IMR-90 (cell line): ENCODE measurements at regions not wholly inside any gene's neighbourhood (a gene's known extent, or its start where the extent isn't known, plus 50 kb on each side); places are given as distances from the start of the nearest gene placed in this dataset.

Source experiments
- ATAC-seq: fragments of 200-7000 bp; cut with Tn5 transposase; 2 replicates; pipeline ENCODE4 v1.9.1; 2020; ENCODE audit warnings: low read depth, mild to moderate bottlenecking, moderate library complexity
- BruUV-seq: library from RNA; stranded (reverse); fragments of 400-500 nt; replicated peaks from 2 replicates; lab custom pipeline; 2021; lab: Mats Ljungman, UMichigan
- CTCF ChIA-PET: fragments of 300-600 bp; formaldehyde crosslinking; extraction: SDS; loops from one replicate; lab custom pipeline; 2021; ENCODE audit warnings: antibody characterized with exemption; lab: Yijun Ruan, JAX
- POLR2A ChIA-PET: fragments of 300-600 bp; sonication (Branson Sonifier 250); formaldehyde crosslinking; loops from one replicate; lab custom pipeline; 2022; ENCODE audit warnings: antibody characterized with exemption; ENCODE audit not compliant: unreplicated experiment; lab: Charles Lee
- DNase-seq: peaks from one replicate; pipeline ENCODE4 v3.0.0; 2013
- H2AFZ ChIP-seq: replicated peaks from 2 replicates; pipeline ENCODE3; 2013; ENCODE audit warnings: low read length, mild to moderate bottlenecking; ENCODE audit not compliant: poor library complexity
- H2AK5ac ChIP-seq: 2 replicates; pipeline ENCODE4 v1.6.1; 2013; ENCODE audit warnings: low read depth, low read length, inconsistent platforms
- H2AK9ac ChIP-seq: replicated peaks from 2 replicates; pipeline ENCODE3; 2013; ENCODE audit warnings: mild to moderate bottlenecking, low read depth, low read length, moderate library complexity; ENCODE audit not compliant: poor library complexity
- H2BK120ac ChIP-seq: 2 replicates; pipeline ENCODE4 v1.6.1; 2013; ENCODE audit warnings: low read depth, low read length, inconsistent platforms
- H2BK15ac ChIP-seq: 3 replicates; pipeline ENCODE4 v1.6.1; 2013; ENCODE audit warnings: low read depth, low read length, inconsistent platforms
- H2BK20ac ChIP-seq: 2 replicates; pipeline ENCODE4 v1.6.1; 2013; ENCODE audit warnings: low read depth, mild to moderate bottlenecking, inconsistent platforms, low read length, moderate library complexity
- H2BK5ac ChIP-seq: 2 replicates; pipeline ENCODE4 v1.6.1; 2013; ENCODE audit warnings: mild to moderate bottlenecking, low read depth, low read length, inconsistent platforms; ENCODE audit not compliant: poor library complexity, severe bottlenecking
- H3K14ac ChIP-seq: replicated peaks from 2 replicates; pipeline ENCODE4 v1.6.1; 2013; ENCODE audit warnings: low read depth, low read length, inconsistent platforms
- H3K18ac ChIP-seq: 2 replicates; pipeline ENCODE4 v1.6.1; 2013; ENCODE audit warnings: low read depth, low read length, control low read depth
- H3K23ac ChIP-seq: 2 replicates; pipeline ENCODE4 v1.6.1; 2013; ENCODE audit warnings: low read depth, low read length, inconsistent platforms
- H3K27ac ChIP-seq: 2 replicates; pipeline ENCODE4 v1.5.1; 2013; ENCODE audit warnings: mild to moderate bottlenecking, control low read depth, low read length; ENCODE audit not compliant: insufficient read depth
- H3K27me3 ChIP-seq: 2 replicates; pipeline ENCODE4 v1.6.1; 2013; ENCODE audit warnings: low read length; ENCODE audit not compliant: control insufficient read depth, insufficient read depth
- H3K36me3 ChIP-seq: 2 replicates; pipeline ENCODE4 v1.6.1; 2013; ENCODE audit warnings: low read length, mixed read lengths; ENCODE audit not compliant: control insufficient read depth, insufficient read depth
- H3K4ac ChIP-seq: 2 replicates; pipeline ENCODE4 v1.6.1; 2013; ENCODE audit warnings: low read depth, low read length, inconsistent platforms
- H3K4me1 ChIP-seq: 2 replicates; pipeline ENCODE4 v1.6.1; 2013; ENCODE audit warnings: low read length, mixed read lengths; ENCODE audit not compliant: control insufficient read depth, insufficient read depth
- H3K4me2 ChIP-seq: 2 replicates; pipeline ENCODE4 v1.6.1; 2013; ENCODE audit warnings: low read depth, mild to moderate bottlenecking, control low read depth, low read length, moderate library complexity
- H3K4me3 ChIP-seq: 2 replicates; pipeline ENCODE4 v1.5.1; 2013; ENCODE audit warnings: low read depth, mild to moderate bottlenecking, control low read depth, low read length, moderate library complexity; ENCODE audit not compliant: insufficient read depth
- H3K56ac ChIP-seq: 2 replicates; pipeline ENCODE4 v1.6.1; 2013; ENCODE audit warnings: low read length, inconsistent platforms; ENCODE audit not compliant: insufficient read depth; ENCODE audit errors: extremely low read depth
- H3K79me1 ChIP-seq, 2 experiments: 2 replicates each; pipeline ENCODE4 v1.6.1; 2013; ENCODE audit warnings: low read length in 2 of 2, inconsistent platforms in 1 of 2, low read depth in 1 of 2
- H3K9ac ChIP-seq: 2 replicates; pipeline ENCODE4 v1.6.1; 2013; ENCODE audit warnings: low read depth, low read length, control low read depth
- H3K9me1 ChIP-seq: 2 replicates; pipeline ENCODE4 v1.6.1; 2013; ENCODE audit warnings: low read length, inconsistent platforms; ENCODE audit not compliant: insufficient read depth
- H3K9me3 ChIP-seq: 2 replicates; pipeline ENCODE4 v1.6.1; 2013; ENCODE audit warnings: low read length; ENCODE audit not compliant: control insufficient read depth, insufficient read depth
- H4K20me1 ChIP-seq: 2 replicates; pipeline ENCODE4 v1.6.1; 2013; ENCODE audit warnings: low read length, inconsistent platforms; ENCODE audit not compliant: insufficient read depth
- H4K5ac ChIP-seq: 2 replicates; pipeline ENCODE4 v1.6.1; 2013; ENCODE audit warnings: mild to moderate bottlenecking, low read depth, low read length, control low read depth
- H4K8ac ChIP-seq, 2 experiments: 2 replicates each; pipeline ENCODE4 v1.6.1; 2013; ENCODE audit warnings: low read depth in 2 of 2, low read length in 2 of 2, control low read depth in 1 of 2, inconsistent platforms in 1 of 2
- H4K91ac ChIP-seq: 2 replicates; pipeline ENCODE4 v1.6.1; 2013; ENCODE audit warnings: low read depth, low read length, inconsistent platforms; ENCODE audit not compliant: insufficient read depth
- BHLHE40 ChIP-seq: fragments of 150-350 bp; IDR thresholded peaks from 2 replicates; pipeline ENCODE4 v1.6.1; 2016; ENCODE audit warnings: mild to moderate bottlenecking, low read depth, low read length
- CEBPB ChIP-seq: IDR thresholded peaks from 2 replicates; pipeline ENCODE4 v1.6.1; 2012; ENCODE audit warnings: low read depth, low read length, improper control_type of control experiment
- CHD1 ChIP-seq: IDR thresholded peaks from 2 replicates; pipeline ENCODE4 v1.6.1; 2012; ENCODE audit warnings: low read depth, low read length, improper control_type of control experiment
- MAFK ChIP-seq: IDR thresholded peaks from 2 replicates; pipeline ENCODE4 v1.6.1; 2012; ENCODE audit warnings: low read depth, low read length, improper control_type of control experiment
- MXI1 ChIP-seq: IDR thresholded peaks from 2 replicates; pipeline ENCODE4 v1.6.1; 2012; ENCODE audit warnings: low read depth, mild to moderate bottlenecking, low read length, moderate library complexity, borderline replicate concordance
- NFE2L2 ChIP-seq: fragments of 150-350 bp; IDR thresholded peaks from 2 replicates; pipeline ENCODE4 v1.6.1; 2016; ENCODE audit warnings: low read depth, mild to moderate bottlenecking, low read length
- POLR2A ChIP-seq: IDR thresholded peaks from 2 replicates; pipeline ENCODE4 v1.6.1; 2012; ENCODE audit warnings: mild to moderate bottlenecking, low read depth, low read length
- RAD21 ChIP-seq: IDR thresholded peaks from 2 replicates; pipeline ENCODE4 v1.6.1; 2012; ENCODE audit warnings: low read length, improper control_type of control experiment
- RCOR1 ChIP-seq: IDR thresholded peaks from 2 replicates; pipeline ENCODE4 v1.6.1; 2012; ENCODE audit warnings: mild to moderate bottlenecking, low read length, improper control_type of control experiment; ENCODE audit not compliant: insufficient replicate concordance
- RFX5 ChIP-seq: IDR thresholded peaks from 2 replicates; pipeline ENCODE4 v1.8.0; 2012; ENCODE audit warnings: low read depth, mild to moderate bottlenecking, low read length, moderate library complexity
- SMC3 ChIP-seq: fragments of 150-350 bp; IDR thresholded peaks from 2 replicates; pipeline ENCODE4 v1.6.1; 2016; ENCODE audit warnings: low read depth, mild to moderate bottlenecking, antibody characterized with exemption, low read length, moderate library complexity
- USF2 ChIP-seq: fragments of 150-350 bp; IDR thresholded peaks from 2 replicates; pipeline ENCODE4 v1.6.1; 2017; ENCODE audit warnings: mild to moderate bottlenecking, antibody characterized with exemption, low read length, low read depth
- WGBS, 2 experiments: methylation state at CpG; one replicate each; pipeline versions ENCODE4 v1.1.5 to v1.1.7; 2013; ENCODE audit warnings: missing lambda C conversion rate in 2 of 2; ENCODE audit not compliant: insufficient read length in 1 of 2; ENCODE audit errors: extremely low coverage in 2 of 2; 5-methylcytosine and 5-hydroxymethylcytosine counted together
- dilution Hi-C: fragments of 300-500 bp; cut with HindIII; formaldehyde crosslinking; loops from one replicate; pipeline ENCODE4 v1.14.3; 2018; ENCODE audit warnings: low sequenced_read_pairs; ENCODE audit not compliant: unreplicated experiment
- in situ Hi-C: fragments of 300-500 bp; cut with MboI; formaldehyde crosslinking; loops from 3 replicates; pipeline ENCODE4 v1.14.3; 2019; ENCODE audit warnings: low sequenced_read_pairs, inconsistent platforms, mixed read lengths
- intact Hi-C: fragments of 100-400 bp; cut with micrococcal nuclease; formaldehyde crosslinking; loops from 2 replicates; pipeline ENCODE4 v1.10.0; 2022
- TF ChIP-seq, protein P1 (sequence below): fragments of 150-350 bp; IDR thresholded peaks from 2 replicates; pipeline ENCODE4 v1.6.1; 2016; ENCODE audit warnings: low read depth, mild to moderate bottlenecking, low read length, moderate library complexity, borderline replicate concordance

DNA sequence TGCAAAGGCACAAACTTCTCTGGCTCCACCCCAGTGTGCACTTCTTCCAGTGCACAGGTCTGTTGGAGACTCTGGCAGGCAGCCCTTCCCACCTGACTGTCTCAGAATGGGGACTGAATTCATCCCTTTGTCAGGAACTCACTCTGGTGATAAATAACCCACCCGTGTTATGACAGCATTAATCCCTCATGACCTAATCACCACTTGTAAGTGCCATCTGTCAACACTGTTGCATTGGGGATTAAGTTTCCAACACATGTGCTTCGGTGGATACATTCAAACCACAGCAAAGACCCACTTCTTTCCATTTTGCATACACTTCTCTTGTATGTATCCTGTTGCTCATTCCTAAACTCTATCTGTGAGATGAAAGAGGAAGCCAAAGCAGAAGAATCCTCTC lies 1002.9 kb upstream of the IGFBP7 start:
- Histone ChIP-seq H3K27ac (no peak overlapping the region), H4K8ac (no peak overlapping the region), H3K4me2 (no peak overlapping the region), H3K27me3 (no peaks in the 10 kb centered on the region), H3K79me1 (no peaks in the 10 kb centered on the region), H2BK5ac (no peak overlapping the region), H2AK9ac (no peak overlapping the region), H3K56ac (no peak overlapping the region), H4K5ac (no peak overlapping the region), H2BK120ac (no peak overlapping the region), H3K4ac (no peak overlapping the region), H3K18ac (no peak overlapping the region), H3K9me1 (no peaks in the 10 kb centered on the region), H3K9ac (no peak overlapping the region), H2BK15ac (no peak overlapping the region), H3K23ac (no peak overlapping the region), H3K4me1 (no peaks in the 10 kb centered on the region), H3K9me3 (peaks cover 3% of the 10 kb centered on the region; the same call in 1 of the 2 replicates), H2AFZ (no peak overlapping the region), H3K36me3 (no peaks in the 10 kb centered on the region), H4K91ac (no peak overlapping the region), H3K4me3 (no peak overlapping the region), H3K14ac (no peak overlapping the region), H2AK5ac (no peak overlapping the region), H2BK20ac (no peak overlapping the region), H4K20me1 (no peaks in the 10 kb centered on the region)
- POLR2A ChIA-PET: no interaction called here
- in situ Hi-C loops (no loop called here), intact Hi-C loops (no loop called here), dilution Hi-C loops (no loop called here)
- CTCF ChIA-PET: no interaction called here
- ATAC-seq (no peak), DNase-seq (no peak)
- no CpG with 5 or more reads among the region's 2 CpGs for WGBS, 2 experiments
- no peak for TF ChIP-seq BHLHE40
- no peak for TF ChIP-seq POLR2A
- TF ChIP-seq, protein P1, sequence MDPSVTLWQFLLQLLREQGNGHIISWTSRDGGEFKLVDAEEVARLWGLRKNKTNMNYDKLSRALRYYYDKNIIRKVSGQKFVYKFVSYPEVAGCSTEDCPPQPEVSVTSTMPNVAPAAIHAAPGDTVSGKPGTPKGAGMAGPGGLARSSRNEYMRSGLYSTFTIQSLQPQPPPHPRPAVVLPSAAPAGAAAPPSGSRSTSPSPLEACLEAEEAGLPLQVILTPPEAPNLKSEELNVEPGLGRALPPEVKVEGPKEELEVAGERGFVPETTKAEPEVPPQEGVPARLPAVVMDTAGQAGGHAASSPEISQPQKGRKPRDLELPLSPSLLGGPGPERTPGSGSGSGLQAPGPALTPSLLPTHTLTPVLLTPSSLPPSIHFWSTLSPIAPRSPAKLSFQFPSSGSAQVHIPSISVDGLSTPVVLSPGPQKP: no peak
- no peak for TF ChIP-seq CHD1
- no peak for TF ChIP-seq RAD21
- TF ChIP-seq MAFK: no peak
- TF ChIP-seq NFE2L2: no peak
- no peak for TF ChIP-seq MXI1
- no peak for TF ChIP-seq USF2
- no peak for TF ChIP-seq RFX5
- TF ChIP-seq CEBPB: no peak
- no peak for TF ChIP-seq SMC3
- no peak for TF ChIP-seq RCOR1
- no TSS peak for BruUV-seq
